Colonic mucosa (tissue), 4 donors: ENCODE measurements at regions not wholly inside any gene's neighbourhood (a gene's known extent, or its start where the extent isn't known, plus 50 kb on each side); places are given as distances from the start of the nearest gene placed in this dataset.

Experiments
- DNase-seq: peaks from one replicate; pipeline ENCODE4 v3.0.0-alpha.2; 2020
- H3K27ac ChIP-seq: fragments of 200-600 bp; one replicate; pipeline ENCODE4 v1.8.0; 2021
- H3K27me3 ChIP-seq: fragments of 200-600 bp; one replicate; pipeline ENCODE4 v1.8.0; 2021
- H3K36me3 ChIP-seq: fragments of 200-600 bp; one replicate; pipeline ENCODE4 v1.8.0; 2021
- H3K4me1 ChIP-seq: fragments of 200-600 bp; one replicate; pipeline ENCODE4 v1.8.0; 2021; ENCODE audit warnings: mild to moderate bottlenecking
- H3K4me3 ChIP-seq: fragments of 200-600 bp; one replicate; pipeline ENCODE4 v1.8.0; 2021
- H3K9ac ChIP-seq, 2 donors: one replicate each; pipeline ENCODE4 v1.7.0; 2013; ENCODE audit warnings: control low read depth in 2 of 2, low read depth in 2 of 2, low read length in 2 of 2
- H3K9me3 ChIP-seq: fragments of 200-600 bp; one replicate; pipeline ENCODE4 v1.8.0; 2021
- CTCF ChIP-seq: fragments of 200-600 bp; IDR thresholded peaks from one replicate; pipeline ENCODE4 v1.8.0; 2022; ENCODE audit warnings: antibody characterized with exemption, mild to moderate bottlenecking
- intact Hi-C: fragments of 100-400 bp; cut with DNase I; formaldehyde crosslinking; loops from one replicate; pipeline ENCODE4 v1.14.1; 2022
- donor health status: healthy.
- donor health status: DM: no; HTN: no; CAD: no.
- donor health status: DM: no; HTN: no; CAD: no.

- Histone ChIP-seq H3K9me3 (no peaks in the 10 kb centered on the region), H3K4me1 (no peaks in the 10 kb centered on the region), H3K27ac (no peak overlapping the region), H3K9ac (no peak overlapping the region), H3K27me3 (no peaks in the 10 kb centered on the region), H3K4me3 (no peak overlapping the region), H3K36me3 (no peaks in the 10 kb centered on the region)
- DNase-seq, result no peak
- intact Hi-C loops, result no loop called here
- no peak for TF ChIP-seq CTCF
Measured at GRCh38 chr6:126773112-126773805, 345.2 kb upstream of the RSPO3 start.

GRCh38 chr6:126779331-126779730 lies 339.1 kb upstream of the RSPO3 start:
- H3K27me3 ChIP-seq, result no peaks in the 10 kb centered on the region
- H3K9ac ChIP-seq, result no peak overlapping the region
- H3K4me3 ChIP-seq, result no peak overlapping the region
- no peak overlapping the region for H3K27ac ChIP-seq
- intact Hi-C loops, result no loop called here
- DNase-seq, result no peak
- TF ChIP-seq CTCF, result no peak
- no peaks in the 10 kb centered on the region for H3K36me3 ChIP-seq
- no peaks in the 10 kb centered on the region for H3K4me1 ChIP-seq
- no peaks in the 10 kb centered on the region for H3K9me3 ChIP-seq

GRCh38 chr6:126781582-126781981 lies 336.9 kb upstream of the RSPO3 start:
- TF ChIP-seq CTCF, result no peak
- no peaks in the 10 kb centered on the region for H3K27me3 ChIP-seq
- no peak overlapping the region for H3K9ac ChIP-seq
- H3K9me3 ChIP-seq, result no peaks in the 10 kb centered on the region
- no peaks in the 10 kb centered on the region for H3K4me1 ChIP-seq
- H3K36me3 ChIP-seq, result no peaks in the 10 kb centered on the region
- H3K4me3 ChIP-seq, result no peak overlapping the region
- DNase-seq, result no peak
- intact Hi-C loops, result no loop called here
- no peak overlapping the region for H3K27ac ChIP-seq

GRCh38 chr6:126784161-126784790 lies 334.2 kb upstream of the RSPO3 start:
- intact Hi-C loops, result no loop called here
- Histone ChIP-seq H3K9ac (no peak overlapping the region), H3K9me3 (no peaks in the 10 kb centered on the region), H3K27ac (no peak overlapping the region), H3K36me3 (no peaks in the 10 kb centered on the region), H3K27me3 (no peaks in the 10 kb centered on the region), H3K4me1 (no peaks in the 10 kb centered on the region), H3K4me3 (no peak overlapping the region)
- DNase-seq, result no peak
- no peak for TF ChIP-seq CTCF

- Histone ChIP-seq H3K4me1 (no peaks in the 10 kb centered on the region), H3K9me3 (no peaks in the 10 kb centered on the region), H3K36me3 (no peaks in the 10 kb centered on the region), H3K9ac (no peak overlapping the region), H3K27ac (no peak overlapping the region), H3K4me3 (no peak overlapping the region), H3K27me3 (no peaks in the 10 kb centered on the region)
- intact Hi-C loops, result no loop called here
- DNase-seq, result no peak
- no peak for TF ChIP-seq CTCF
Measured at GRCh38 chr6:126786262-126786661, 332.2 kb upstream of the RSPO3 start.
